ENCODE measurements at regions not wholly inside any gene's neighbourhood (a gene's known extent, or its start where the extent isn't known, plus 50 kb on each side); places are given as distances from the start of the nearest gene placed in this dataset.

- TF ChIP-seq PKNOX1 (IDR thresholded peaks at IDR 0.05), result no peak
- TF ChIP-seq SMARCA5 (IDR thresholded peaks at IDR 0.05), result no peak
- TF ChIP-seq TAF1 (IDR thresholded peaks at IDR 0.05; ENCODE audit: borderline replicate concordance, low read depth, low read length), result no peak
- no peak for TF ChIP-seq CEBPZ (IDR thresholded peaks at IDR 0.05; ENCODE audit: low read depth, low read length)
- no peak for TF ChIP-seq MAX (IDR thresholded peaks at IDR 0.05; ENCODE audit: low read depth, low read length)
Measured at GRCh38 chr2:82055846-82056245, 1751.3 kb upstream of the LRRTM1 start (continued).

- no peak for ATAC-seq
- in situ Hi-C loops (cut with MboI) (no loop called here), intact Hi-C loops (cut with micrococcal nuclease; ENCODE audit: unreplicated experiment) (no loop called here)
- FAIRE-seq, result no peak
- SMC1A ChIA-PET (ENCODE audit: uncharacterized antibody, unreplicated experiment), result interaction anchor here (1.0 kb wide), 1 partner anchor 23 kb away, joined by 4 read pairs; no protein-coding TSS in a partner anchor
- DNase-seq (ENCODE audit: low read depth, low spot score), result no peak
- no peak overlapping the region for H3K9ac ChIP-seq (ENCODE audit: control insufficient read depth, insufficient read depth, low read length)
- no peaks in the 10 kb centered on the region for H3K27me3 ChIP-seq (replicated peaks in 1 of 2; ENCODE audit: control insufficient read depth in 2 of 2, insufficient read depth in 2 of 2, low read length in 1 of 2)
- no peaks in the 10 kb centered on the region for H3K79me2 ChIP-seq (ENCODE audit: control insufficient read depth, insufficient read depth, low read length)
- RAD21 ChIA-PET (ENCODE audit: unreplicated experiment), result no interaction called here
- no peaks in the 10 kb centered on the region for H3K9me3 ChIP-seq (replicated peaks; ENCODE audit: control insufficient read depth, insufficient read depth, low read length)
- no peaks in the 10 kb centered on the region for H4K20me1 ChIP-seq (ENCODE audit: control insufficient read depth, insufficient read depth)
- POLR2A ChIA-PET, result no interaction called here
- no TSS peak for BruUV-seq (replicated peaks)
- no peaks in the 10 kb centered on the region for H3K4me1 ChIP-seq (ENCODE audit: control insufficient read depth, insufficient read depth, low read length)
- H3K4me2 ChIP-seq (ENCODE audit: control insufficient read depth, insufficient read depth), result no peak overlapping the region
- WGBS (ENCODE audit: insufficient coverage, insufficient replicate concordance, low lambda C conversion rate, missing lambda C conversion rate), result 0% methylated on average over 2 of the region's 2 CpGs
- H3K4me3 ChIP-seq, result no peak overlapping the region
- H3K27ac ChIP-seq (ENCODE audit: control insufficient read depth, insufficient read depth), result no peak overlapping the region
- CTCF ChIA-PET, result no interaction called here
- H3K36me3 ChIP-seq (ENCODE audit: control insufficient read depth in 2 of 2, insufficient read depth in 2 of 2, low read length in 1 of 2), result no peaks in the 10 kb centered on the region
- H2AFZ ChIP-seq (ENCODE audit: control insufficient read depth, low read depth, low read length), result no peak overlapping the region
- no peak for TF ChIP-seq ATF2 (IDR thresholded peaks at IDR 0.05; ENCODE audit: low read length)
- no peak for TF ChIP-seq ZSCAN29 (IDR thresholded peaks at IDR 0.05)
- TF ChIP-seq ZNF217 (IDR thresholded peaks at IDR 0.05), result no peak
- no peak for TF ChIP-seq SUZ12 (IDR thresholded peaks at IDR 0.05; ENCODE audit: unreplicated experiment)
- TF ChIP-seq RBBP5 (conservative IDR thresholded peaks at IDR 0.05), result no peak
- no peak for TF ChIP-seq IRF3 (IDR thresholded peaks at IDR 0.05)
- no peak for TF ChIP-seq USF2 (IDR thresholded peaks at IDR 0.05; ENCODE audit: borderline replicate concordance, low read depth, low read length)
- TF ChIP-seq NR2C1 (IDR thresholded peaks at IDR 0.05), result no peak
- TF ChIP-seq RB1 (IDR thresholded peaks at IDR 0.05; ENCODE audit: borderline replicate concordance), result no peak
- no peak for TF ChIP-seq CREB1 (IDR thresholded peaks at IDR 0.05; ENCODE audit: low read depth)
- no peak for TF ChIP-seq NRF1 (conservative IDR thresholded peaks at IDR 0.05; ENCODE audit: low read depth, low read length)
- no peak for TF ChIP-seq MAX (IDR thresholded peaks at IDR 0.05; ENCODE audit: low read depth, low read length)
- no peak for TF ChIP-seq FOXK2 (IDR thresholded peaks at IDR 0.05)
Measured at GRCh38 chr2:82043867-82044266, 1739.3 kb upstream of the LRRTM1 start.
